ENCODE measurements at regions not wholly inside any gene's neighbourhood (a gene's known extent, or its start where the extent isn't known, plus 50 kb on each side); places are given as distances from the start of the nearest gene placed in this dataset.

GRCh38 chr1:245019910-245020486, 134.8 kb upstream of the KIF26B start:
- no peak for TF ChIP-seq CTCF (conservative IDR thresholded peaks at IDR 0.05)
- no peak for TF ChIP-seq ZFX (IDR thresholded peaks at IDR 0.05)
- H3K27ac ChIP-seq = no peak overlapping the region

- TF ChIP-seq ZFX (IDR thresholded peaks at IDR 0.05) (no peak), CTCF (conservative IDR thresholded peaks at IDR 0.05) (no peak)
- peak overlapping the region; percentile 58; the same call in 1 of the 2 replicates for H3K27ac ChIP-seq
Observed at GRCh38 chr1:245016700-245017099, 138.1 kb upstream of the KIF26B start.

GRCh38 chr1:245015031-245015430, 139.8 kb upstream of the KIF26B start:
- TF ChIP-seq CTCF (conservative IDR thresholded peaks at IDR 0.05) (no peak), ZFX (IDR thresholded peaks at IDR 0.05) (no peak)
- no peak overlapping the region for H3K27ac ChIP-seq

- TF ChIP-seq ZFX (IDR thresholded peaks at IDR 0.05) (no peak), CTCF (conservative IDR thresholded peaks at IDR 0.05) (no peak)
Observed at GRCh38 chr1:245014247-245015029, 140.3 kb upstream of the KIF26B start.

GRCh38 chr1:245010018-245010614, 144.7 kb upstream of the KIF26B start:
- no peak overlapping the region for H3K27ac ChIP-seq
- TF ChIP-seq CTCF (conservative IDR thresholded peaks at IDR 0.05) (no peak), ZFX (IDR thresholded peaks at IDR 0.05) (no peak)

More at GRCh38 chr1:245014247-245015029, 140.3 kb upstream of the KIF26B start:
- no peak overlapping the region for H3K27ac ChIP-seq

- TF ChIP-seq CTCF (conservative IDR thresholded peaks at IDR 0.05) (no peak), ZFX (IDR thresholded peaks at IDR 0.05) (no peak)
- no peak overlapping the region for H3K27ac ChIP-seq
Observed at GRCh38 chr1:245008761-245009160, 144.4 kb upstream of the HNRNPU start.

GRCh38 chr1:245007852-245008251, 143.5 kb upstream of the HNRNPU start:
- no peak for TF ChIP-seq CTCF (conservative IDR thresholded peaks at IDR 0.05)
- TF ChIP-seq ZFX (IDR thresholded peaks at IDR 0.05) = no peak
- no peak overlapping the region for H3K27ac ChIP-seq

Measured in C4-2B (cell line).